WTC11 (cell line): ENCODE measurements at regions not wholly inside any gene's neighbourhood (a gene's known extent, or its start where the extent isn't known, plus 50 kb on each side); places are given as distances from the start of the nearest gene placed in this dataset.

Experiments
- ATAC-seq: fragments of 200-7000 bp; cut with Tn5 transposase; 2 replicates; pipeline ENCODE4 v1.10.0; 2021; ENCODE audit warnings: mild to moderate bottlenecking, moderate library complexity
- CTCF ChIA-PET: fragments of 300-600 bp; sonication (Branson Sonifier 250); formaldehyde crosslinking; loops from one replicate; lab custom pipeline; 2021; ENCODE audit warnings: antibody characterized with exemption; lab: Charles Lee
- POLR2A ChIA-PET: fragments of 350-600 bp; sonication (Branson Sonifier 250); formaldehyde crosslinking; loops from one replicate; lab custom pipeline; 2021; ENCODE audit warnings: antibody characterized with exemption; lab: Charles Lee
- DNase-seq: peaks from one replicate; pipeline ENCODE4 v3.0.0; 2021; ENCODE audit warnings: low spot score
- H3K27ac Mint-ChIP-seq: 2 replicates; pipeline ENCODE4 v1.8.0; 2021; ENCODE audit warnings: mixed read lengths
- H3K27me3 Mint-ChIP-seq: 2 replicates; pipeline ENCODE4 v1.8.0; 2021; ENCODE audit warnings: low read depth, mild to moderate bottlenecking, moderate library complexity, mixed read lengths
- H3K36me3 Mint-ChIP-seq: 2 replicates; pipeline ENCODE4 v1.8.0; 2021; ENCODE audit warnings: mixed read lengths
- H3K4me1 Mint-ChIP-seq: 2 replicates; pipeline ENCODE4 v1.8.0; 2022; ENCODE audit warnings: mixed read lengths
- H3K4me3 Mint-ChIP-seq: 2 replicates; pipeline ENCODE4 v1.8.0; 2021; ENCODE audit warnings: mild to moderate bottlenecking, moderate library complexity, mixed read lengths
- H3K9me3 Mint-ChIP-seq: 2 replicates; pipeline ENCODE4 v1.8.0; 2021; ENCODE audit warnings: mixed read lengths
- EMX1 ChIP-seq: fragments of 250-450 bp; sonication (Bioruptor Pico); IDR thresholded peaks from 2 replicates; pipeline ENCODE4 v1.8.0; 2021; ENCODE audit warnings: mild to moderate bottlenecking
- ETV6 ChIP-seq: sonication (generic); formaldehyde crosslinking; IDR thresholded peaks from 2 replicates; pipeline ENCODE4 v1.8.1; 2022; ENCODE audit warnings: mild to moderate bottlenecking, missing genetic modification reagents
- FOXJ3 ChIP-seq: sonication (generic); formaldehyde crosslinking; IDR thresholded peaks from 2 replicates; pipeline ENCODE4 v1.9.0; 2021; ENCODE audit warnings: missing genetic modification reagents, mild to moderate bottlenecking, borderline replicate concordance
- GTF2I ChIP-seq: fragments of 250-450 bp; sonication (Bioruptor Pico); conservative IDR thresholded peaks from 2 replicates; pipeline ENCODE4 v1.4.0; 2021; ENCODE audit warnings: mild to moderate bottlenecking
- JAZF1 ChIP-seq: fragments of 250-450 bp; sonication (Bioruptor Pico); IDR thresholded peaks from 2 replicates; pipeline ENCODE4 v1.9.0; 2021; ENCODE audit warnings: moderate library complexity, mild to moderate bottlenecking, inconsistent platforms
- JUN ChIP-seq: sonication (generic); formaldehyde crosslinking; IDR thresholded peaks from 2 replicates; pipeline ENCODE4 v1.8.0; 2023; ENCODE audit warnings: mild to moderate bottlenecking, missing genetic modification reagents
- MYBL2 ChIP-seq: sonication (generic); formaldehyde crosslinking; IDR thresholded peaks from 2 replicates; pipeline ENCODE4 v1.8.1; 2023; ENCODE audit warnings: mild to moderate bottlenecking, moderate library complexity, missing genetic modification reagents
- RORB ChIP-seq: fragments of 250-450 bp; sonication (Bioruptor Pico); IDR thresholded peaks from 2 replicates; pipeline ENCODE4 v1.9.0; 2021; ENCODE audit warnings: mild to moderate bottlenecking
- SMAD3 ChIP-seq: sonication (generic); formaldehyde crosslinking; IDR thresholded peaks from 2 replicates; pipeline ENCODE4 v1.8.0; 2022; ENCODE audit warnings: missing genetic modification reagents, mild to moderate bottlenecking, borderline replicate concordance
- ZNF219 ChIP-seq: sonication (generic); formaldehyde crosslinking; IDR thresholded peaks from 2 replicates; pipeline ENCODE4 v1.8.0; 2023; ENCODE audit warnings: missing genetic modification reagents, mild to moderate bottlenecking, borderline replicate concordance
- ZNF396 ChIP-seq: fragments of 250-450 bp; sonication (Bioruptor Pico); IDR thresholded peaks from 2 replicates; pipeline ENCODE4 v1.8.0; 2021; ENCODE audit warnings: mild to moderate bottlenecking, moderate library complexity, borderline replicate concordance
- ZNF423 ChIP-seq: fragments of 250-450 bp; sonication (Bioruptor Pico); IDR thresholded peaks from 2 replicates; pipeline ENCODE4 v2.1.2; 2022; ENCODE audit warnings: mild to moderate bottlenecking, moderate library complexity
- TF ChIP-seq, protein P1 (sequence below): fragments of 250-450 bp; sonication (Bioruptor Pico); IDR thresholded peaks from 2 replicates; pipeline ENCODE4 v1.9.0; 2021; ENCODE audit warnings: mild to moderate bottlenecking, borderline replicate concordance
- TF ChIP-seq, protein P2 (sequence below): sonication (generic); formaldehyde crosslinking; IDR thresholded peaks from 2 replicates; pipeline ENCODE4 v1.8.1; 2023; ENCODE audit warnings: mild to moderate bottlenecking, missing genetic modification reagents
- TF ChIP-seq, protein P3 (sequence below): fragments of 250-450 bp; sonication (Bioruptor Pico); IDR thresholded peaks from 2 replicates; pipeline ENCODE4 v2.1.2; 2022; ENCODE audit warnings: mild to moderate bottlenecking, moderate library complexity
- TF ChIP-seq, protein P4 (sequence below): sonication (generic); formaldehyde crosslinking; IDR thresholded peaks from 2 replicates; pipeline ENCODE4 v1.8.0; 2022; ENCODE audit warnings: missing genetic modification reagents
- TF ChIP-seq, protein P5 (sequence below): sonication (generic); formaldehyde crosslinking; IDR thresholded peaks from 2 replicates; pipeline ENCODE4 v1.8.0; 2023; ENCODE audit warnings: missing genetic modification reagents
- TF ChIP-seq, protein P6 (sequence below): sonication (generic); formaldehyde crosslinking; IDR thresholded peaks from 2 replicates; pipeline ENCODE4 v1.8.1; 2023; ENCODE audit warnings: mild to moderate bottlenecking, missing genetic modification reagents, moderate library complexity

DNA sequence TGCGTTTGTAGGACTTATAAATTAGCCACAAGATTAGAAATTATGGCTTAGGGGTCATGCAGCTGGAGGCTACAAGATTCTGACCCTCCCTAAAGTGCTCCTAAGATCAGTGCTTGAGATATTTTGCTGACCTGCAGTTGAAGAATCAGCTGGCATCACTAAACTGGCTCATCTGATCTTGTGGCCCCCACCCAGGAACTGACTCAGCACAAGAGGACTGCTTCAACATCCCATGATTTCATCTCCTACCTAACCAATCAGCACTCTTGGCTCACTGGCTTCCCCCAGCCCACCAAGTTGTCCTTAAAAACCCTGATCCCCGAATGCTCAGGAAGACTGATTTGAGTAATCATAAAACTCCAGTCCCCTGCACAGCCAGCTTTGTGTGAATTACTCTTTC, 86.4 kb upstream of the ERCC4 start (continued):
- no peak for TF ChIP-seq FOXJ3 (CRISPR knock-in tag)

DNA sequence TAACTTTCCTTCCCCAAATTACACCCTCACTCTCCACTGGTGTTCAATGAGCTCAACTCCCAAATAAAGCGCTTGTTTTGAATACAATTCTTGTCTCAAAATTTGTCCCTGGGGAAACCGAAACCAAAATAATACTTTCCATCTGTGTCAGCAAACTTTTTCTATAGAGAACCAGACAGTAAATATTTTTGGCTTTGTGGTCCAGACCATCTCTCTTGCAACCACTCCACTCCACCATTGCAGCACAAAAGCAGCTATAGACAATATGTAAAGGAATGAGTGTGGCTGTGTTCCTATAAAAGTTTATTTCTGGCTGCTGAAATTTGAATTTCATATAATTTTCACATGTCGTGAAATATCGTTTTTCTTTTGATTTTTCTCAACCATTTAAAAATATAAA, 84.6 kb upstream of the ERCC4 start:
- POLR2A ChIA-PET: no interaction called here
- CTCF ChIA-PET: interaction anchor here (0.7 to 1.8 kb wide), 3 partner anchors 13 to 84 kb away, joined by 3 to 7 read pairs (median 4); partner anchors contain the start of gene ERCC4
- H3K36me3 Mint-ChIP-seq: no peaks in the 10 kb centered on the region
- TF ChIP-seq, protein P1, sequence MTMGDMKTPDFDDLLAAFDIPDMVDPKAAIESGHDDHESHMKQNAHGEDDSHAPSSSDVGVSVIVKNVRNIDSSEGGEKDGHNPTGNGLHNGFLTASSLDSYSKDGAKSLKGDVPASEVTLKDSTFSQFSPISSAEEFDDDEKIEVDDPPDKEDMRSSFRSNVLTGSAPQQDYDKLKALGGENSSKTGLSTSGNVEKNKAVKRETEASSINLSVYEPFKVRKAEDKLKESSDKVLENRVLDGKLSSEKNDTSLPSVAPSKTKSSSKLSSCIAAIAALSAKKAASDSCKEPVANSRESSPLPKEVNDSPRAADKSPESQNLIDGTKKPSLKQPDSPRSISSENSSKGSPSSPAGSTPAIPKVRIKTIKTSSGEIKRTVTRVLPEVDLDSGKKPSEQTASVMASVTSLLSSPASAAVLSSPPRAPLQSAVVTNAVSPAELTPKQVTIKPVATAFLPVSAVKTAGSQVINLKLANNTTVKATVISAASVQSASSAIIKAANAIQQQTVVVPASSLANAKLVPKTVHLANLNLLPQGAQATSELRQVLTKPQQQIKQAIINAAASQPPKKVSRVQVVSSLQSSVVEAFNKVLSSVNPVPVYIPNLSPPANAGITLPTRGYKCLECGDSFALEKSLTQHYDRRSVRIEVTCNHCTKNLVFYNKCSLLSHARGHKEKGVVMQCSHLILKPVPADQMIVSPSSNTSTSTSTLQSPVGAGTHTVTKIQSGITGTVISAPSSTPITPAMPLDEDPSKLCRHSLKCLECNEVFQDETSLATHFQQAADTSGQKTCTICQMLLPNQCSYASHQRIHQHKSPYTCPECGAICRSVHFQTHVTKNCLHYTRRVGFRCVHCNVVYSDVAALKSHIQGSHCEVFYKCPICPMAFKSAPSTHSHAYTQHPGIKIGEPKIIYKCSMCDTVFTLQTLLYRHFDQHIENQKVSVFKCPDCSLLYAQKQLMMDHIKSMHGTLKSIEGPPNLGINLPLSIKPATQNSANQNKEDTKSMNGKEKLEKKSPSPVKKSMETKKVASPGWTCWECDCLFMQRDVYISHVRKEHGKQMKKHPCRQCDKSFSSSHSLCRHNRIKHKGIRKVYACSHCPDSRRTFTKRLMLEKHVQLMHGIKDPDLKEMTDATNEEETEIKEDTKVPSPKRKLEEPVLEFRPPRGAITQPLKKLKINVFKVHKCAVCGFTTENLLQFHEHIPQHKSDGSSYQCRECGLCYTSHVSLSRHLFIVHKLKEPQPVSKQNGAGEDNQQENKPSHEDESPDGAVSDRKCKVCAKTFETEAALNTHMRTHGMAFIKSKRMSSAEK (CRISPR knock-in tag): no peak
- TF ChIP-seq JUN (CRISPR knock-in tag) (no peak), MYBL2 (CRISPR knock-in tag) (no peak), SMAD3 (no peak), EMX1 (no peak), ZNF423 (CRISPR knock-in tag) (no peak), ZNF396 (CRISPR knock-in tag) (no peak), RORB (CRISPR knock-in tag) (no peak), GTF2I (CRISPR knock-in tag) (no peak), JAZF1 (CRISPR knock-in tag) (no peak)
- TF ChIP-seq, protein P2, sequence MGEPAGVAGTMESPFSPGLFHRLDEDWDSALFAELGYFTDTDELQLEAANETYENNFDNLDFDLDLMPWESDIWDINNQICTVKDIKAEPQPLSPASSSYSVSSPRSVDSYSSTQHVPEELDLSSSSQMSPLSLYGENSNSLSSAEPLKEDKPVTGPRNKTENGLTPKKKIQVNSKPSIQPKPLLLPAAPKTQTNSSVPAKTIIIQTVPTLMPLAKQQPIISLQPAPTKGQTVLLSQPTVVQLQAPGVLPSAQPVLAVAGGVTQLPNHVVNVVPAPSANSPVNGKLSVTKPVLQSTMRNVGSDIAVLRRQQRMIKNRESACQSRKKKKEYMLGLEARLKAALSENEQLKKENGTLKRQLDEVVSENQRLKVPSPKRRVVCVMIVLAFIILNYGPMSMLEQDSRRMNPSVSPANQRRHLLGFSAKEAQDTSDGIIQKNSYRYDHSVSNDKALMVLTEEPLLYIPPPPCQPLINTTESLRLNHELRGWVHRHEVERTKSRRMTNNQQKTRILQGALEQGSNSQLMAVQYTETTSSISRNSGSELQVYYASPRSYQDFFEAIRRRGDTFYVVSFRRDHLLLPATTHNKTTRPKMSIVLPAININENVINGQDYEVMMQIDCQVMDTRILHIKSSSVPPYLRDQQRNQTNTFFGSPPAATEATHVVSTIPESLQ: no peak
- TF ChIP-seq, protein P3, sequence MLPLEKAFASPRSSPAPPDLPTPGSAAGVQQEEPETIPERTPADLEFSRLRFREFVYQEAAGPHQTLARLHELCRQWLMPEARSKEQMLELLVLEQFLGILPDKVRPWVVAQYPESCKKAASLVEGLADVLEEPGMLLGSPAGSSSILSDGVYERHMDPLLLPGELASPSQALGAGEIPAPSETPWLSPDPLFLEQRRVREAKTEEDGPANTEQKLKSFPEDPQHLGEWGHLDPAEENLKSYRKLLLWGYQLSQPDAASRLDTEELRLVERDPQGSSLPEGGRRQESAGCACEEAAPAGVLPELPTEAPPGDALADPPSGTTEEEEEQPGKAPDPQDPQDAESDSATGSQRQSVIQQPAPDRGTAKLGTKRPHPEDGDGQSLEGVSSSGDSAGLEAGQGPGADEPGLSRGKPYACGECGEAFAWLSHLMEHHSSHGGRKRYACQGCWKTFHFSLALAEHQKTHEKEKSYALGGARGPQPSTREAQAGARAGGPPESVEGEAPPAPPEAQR (CRISPR knock-in tag): no peak
- TF ChIP-seq, all 79 proteins: peak for 0
- DNase-seq: no peak
- Mint-ChIP-seq H3K4me1 (peaks cover 15% of the 10 kb centered on the region), H3K27ac (no peak overlapping the region), H3K4me3 (no peak overlapping the region), H3K9me3 (peaks cover 11% of the 10 kb centered on the region), H3K27me3 (peaks cover 6% of the 10 kb centered on the region)
- ATAC-seq: no peak

DNA sequence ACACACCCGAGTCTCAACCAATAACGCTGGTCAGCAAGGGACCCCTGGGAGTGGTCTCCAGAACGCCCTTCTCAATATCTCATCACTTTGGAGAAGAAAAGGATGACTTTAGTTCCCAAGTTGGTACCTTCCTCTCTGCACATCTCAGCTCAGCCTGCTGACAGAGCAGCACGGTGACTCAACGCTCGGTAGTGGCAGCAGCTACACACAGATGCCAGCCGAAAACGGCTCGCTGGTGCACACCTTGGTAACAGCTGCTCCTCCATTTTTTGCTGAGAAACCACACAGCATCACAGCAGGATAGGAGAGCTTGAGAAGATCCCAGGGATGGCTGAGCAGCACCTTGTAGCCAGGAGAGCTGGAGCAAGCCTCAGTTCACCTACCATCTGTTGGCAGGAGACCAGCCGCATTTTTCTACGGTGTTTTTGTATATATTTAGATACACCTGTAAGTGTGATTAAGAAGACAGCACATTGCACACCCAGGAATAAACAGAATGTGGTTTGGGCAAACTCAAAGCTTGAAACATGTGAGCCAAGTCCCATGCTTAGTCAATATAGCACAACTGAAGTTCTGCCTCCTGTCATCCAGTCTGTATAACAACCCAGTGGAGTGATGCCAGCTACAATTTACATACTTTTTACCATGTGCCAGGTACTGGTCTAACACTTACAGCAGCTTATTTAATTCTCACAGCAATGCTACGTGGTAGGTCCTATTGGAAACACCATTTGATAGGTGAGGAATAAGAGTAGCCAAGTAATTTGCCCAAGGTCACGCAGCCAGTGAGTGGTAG, 83.8 kb upstream of the ERCC4 start:
- Mint-ChIP-seq H3K27me3 (peaks cover 6% of the 10 kb centered on the region; the same call in 1 of the 2 replicates), H3K27ac (no peak overlapping the region), H3K36me3 (no peaks in the 10 kb centered on the region), H3K9me3 (peaks cover 11% of the 10 kb centered on the region), H3K4me3 (no peak overlapping the region), H3K4me1 (peaks cover 9% of the 10 kb centered on the region)
- ChIA-PET CTCF (interaction anchor here (0.7 to 5.1 kb wide), 4 partner anchors 13 to 84 kb away, joined by 3 to 29 read pairs (median 6); partner anchors contain the start of gene ERCC4), POLR2A (no interaction called here)
- ATAC-seq (no peak), DNase-seq (no peak)
- TF ChIP-seq ETV6 (no peak), ZNF219 (CRISPR knock-in tag) (no peak)
- TF ChIP-seq, protein P4, sequence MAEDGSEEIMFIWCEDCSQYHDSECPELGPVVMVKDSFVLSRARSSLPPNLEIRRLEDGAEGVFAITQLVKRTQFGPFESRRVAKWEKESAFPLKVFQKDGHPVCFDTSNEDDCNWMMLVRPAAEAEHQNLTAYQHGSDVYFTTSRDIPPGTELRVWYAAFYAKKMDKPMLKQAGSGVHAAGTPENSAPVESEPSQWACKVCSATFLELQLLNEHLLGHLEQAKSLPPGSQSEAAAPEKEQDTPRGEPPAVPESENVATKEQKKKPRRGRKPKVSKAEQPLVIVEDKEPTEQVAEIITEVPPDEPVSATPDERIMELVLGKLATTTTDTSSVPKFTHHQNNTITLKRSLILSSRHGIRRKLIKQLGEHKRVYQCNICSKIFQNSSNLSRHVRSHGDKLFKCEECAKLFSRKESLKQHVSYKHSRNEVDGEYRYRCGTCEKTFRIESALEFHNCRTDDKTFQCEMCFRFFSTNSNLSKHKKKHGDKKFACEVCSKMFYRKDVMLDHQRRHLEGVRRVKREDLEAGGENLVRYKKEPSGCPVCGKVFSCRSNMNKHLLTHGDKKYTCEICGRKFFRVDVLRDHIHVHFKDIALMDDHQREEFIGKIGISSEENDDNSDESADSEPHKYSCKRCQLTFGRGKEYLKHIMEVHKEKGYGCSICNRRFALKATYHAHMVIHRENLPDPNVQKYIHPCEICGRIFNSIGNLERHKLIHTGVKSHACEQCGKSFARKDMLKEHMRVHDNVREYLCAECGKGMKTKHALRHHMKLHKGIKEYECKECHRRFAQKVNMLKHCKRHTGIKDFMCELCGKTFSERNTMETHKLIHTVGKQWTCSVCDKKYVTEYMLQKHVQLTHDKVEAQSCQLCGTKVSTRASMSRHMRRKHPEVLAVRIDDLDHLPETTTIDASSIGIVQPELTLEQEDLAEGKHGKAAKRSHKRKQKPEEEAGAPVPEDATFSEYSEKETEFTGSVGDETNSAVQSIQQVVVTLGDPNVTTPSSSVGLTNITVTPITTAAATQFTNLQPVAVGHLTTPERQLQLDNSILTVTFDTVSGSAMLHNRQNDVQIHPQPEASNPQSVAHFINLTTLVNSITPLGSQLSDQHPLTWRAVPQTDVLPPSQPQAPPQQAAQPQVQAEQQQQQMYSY (CRISPR knock-in tag): no peak
- TF ChIP-seq, protein P3 (CRISPR knock-in tag): no peak
- TF ChIP-seq, protein P5, sequence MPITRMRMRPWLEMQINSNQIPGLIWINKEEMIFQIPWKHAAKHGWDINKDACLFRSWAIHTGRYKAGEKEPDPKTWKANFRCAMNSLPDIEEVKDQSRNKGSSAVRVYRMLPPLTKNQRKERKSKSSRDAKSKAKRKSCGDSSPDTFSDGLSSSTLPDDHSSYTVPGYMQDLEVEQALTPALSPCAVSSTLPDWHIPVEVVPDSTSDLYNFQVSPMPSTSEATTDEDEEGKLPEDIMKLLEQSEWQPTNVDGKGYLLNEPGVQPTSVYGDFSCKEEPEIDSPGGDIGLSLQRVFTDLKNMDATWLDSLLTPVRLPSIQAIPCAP (CRISPR knock-in tag): no peak
- TF ChIP-seq, protein P6, sequence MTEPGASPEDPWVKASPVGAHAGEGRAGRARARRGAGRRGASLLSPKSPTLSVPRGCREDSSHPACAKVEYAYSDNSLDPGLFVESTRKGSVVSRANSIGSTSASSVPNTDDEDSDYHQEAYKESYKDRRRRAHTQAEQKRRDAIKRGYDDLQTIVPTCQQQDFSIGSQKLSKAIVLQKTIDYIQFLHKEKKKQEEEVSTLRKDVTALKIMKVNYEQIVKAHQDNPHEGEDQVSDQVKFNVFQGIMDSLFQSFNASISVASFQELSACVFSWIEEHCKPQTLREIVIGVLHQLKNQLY (CRISPR knock-in tag): no peak
